ENCODE measurements at regions not wholly inside any gene's neighbourhood (a gene's known extent, or its start where the extent isn't known, plus 50 kb on each side); places are given as distances from the start of the nearest gene placed in this dataset.

DNA sequence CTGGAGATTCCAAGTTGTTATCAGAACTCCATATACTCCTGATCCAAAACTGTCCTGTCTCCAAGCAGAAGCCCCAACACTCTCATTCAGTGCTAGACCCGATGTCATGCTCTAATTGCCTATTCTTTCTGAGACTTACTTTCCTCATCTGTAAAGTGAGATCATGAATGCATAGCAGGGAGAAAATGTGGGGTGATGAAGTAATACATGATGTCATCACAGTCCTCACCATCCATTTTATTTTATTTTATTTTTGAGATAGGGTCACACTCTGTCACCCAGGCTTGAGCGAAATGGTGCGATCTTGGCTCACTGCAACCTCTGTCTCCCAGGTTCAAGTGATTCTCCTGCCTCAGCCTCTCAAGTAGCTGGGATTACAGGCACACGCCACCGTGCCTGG is 1554.0 kb upstream of the ADGRL3 start (continued):
- TF ChIP-seq, protein P1, sequence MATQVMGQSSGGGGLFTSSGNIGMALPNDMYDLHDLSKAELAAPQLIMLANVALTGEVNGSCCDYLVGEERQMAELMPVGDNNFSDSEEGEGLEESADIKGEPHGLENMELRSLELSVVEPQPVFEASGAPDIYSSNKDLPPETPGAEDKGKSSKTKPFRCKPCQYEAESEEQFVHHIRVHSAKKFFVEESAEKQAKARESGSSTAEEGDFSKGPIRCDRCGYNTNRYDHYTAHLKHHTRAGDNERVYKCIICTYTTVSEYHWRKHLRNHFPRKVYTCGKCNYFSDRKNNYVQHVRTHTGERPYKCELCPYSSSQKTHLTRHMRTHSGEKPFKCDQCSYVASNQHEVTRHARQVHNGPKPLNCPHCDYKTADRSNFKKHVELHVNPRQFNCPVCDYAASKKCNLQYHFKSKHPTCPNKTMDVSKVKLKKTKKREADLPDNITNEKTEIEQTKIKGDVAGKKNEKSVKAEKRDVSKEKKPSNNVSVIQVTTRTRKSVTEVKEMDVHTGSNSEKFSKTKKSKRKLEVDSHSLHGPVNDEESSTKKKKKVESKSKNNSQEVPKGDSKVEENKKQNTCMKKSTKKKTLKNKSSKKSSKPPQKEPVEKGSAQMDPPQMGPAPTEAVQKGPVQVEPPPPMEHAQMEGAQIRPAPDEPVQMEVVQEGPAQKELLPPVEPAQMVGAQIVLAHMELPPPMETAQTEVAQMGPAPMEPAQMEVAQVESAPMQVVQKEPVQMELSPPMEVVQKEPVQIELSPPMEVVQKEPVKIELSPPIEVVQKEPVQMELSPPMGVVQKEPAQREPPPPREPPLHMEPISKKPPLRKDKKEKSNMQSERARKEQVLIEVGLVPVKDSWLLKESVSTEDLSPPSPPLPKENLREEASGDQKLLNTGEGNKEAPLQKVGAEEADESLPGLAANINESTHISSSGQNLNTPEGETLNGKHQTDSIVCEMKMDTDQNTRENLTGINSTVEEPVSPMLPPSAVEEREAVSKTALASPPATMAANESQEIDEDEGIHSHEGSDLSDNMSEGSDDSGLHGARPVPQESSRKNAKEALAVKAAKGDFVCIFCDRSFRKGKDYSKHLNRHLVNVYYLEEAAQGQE (IDR thresholded peaks at IDR 0.05; ENCODE audit: unreplicated experiment) = no peak
- TF ChIP-seq EZH2 (IDR thresholded peaks at IDR 0.05; ENCODE audit: low read depth, unreplicated experiment) (no peak), ZNF114 (CRISPR knock-in tag; IDR thresholded peaks at IDR 0.05) (no peak), STAT1 (IDR thresholded peaks at IDR 0.05; ENCODE audit: unreplicated experiment) (no peak)
- TF ChIP-seq, protein P2, sequence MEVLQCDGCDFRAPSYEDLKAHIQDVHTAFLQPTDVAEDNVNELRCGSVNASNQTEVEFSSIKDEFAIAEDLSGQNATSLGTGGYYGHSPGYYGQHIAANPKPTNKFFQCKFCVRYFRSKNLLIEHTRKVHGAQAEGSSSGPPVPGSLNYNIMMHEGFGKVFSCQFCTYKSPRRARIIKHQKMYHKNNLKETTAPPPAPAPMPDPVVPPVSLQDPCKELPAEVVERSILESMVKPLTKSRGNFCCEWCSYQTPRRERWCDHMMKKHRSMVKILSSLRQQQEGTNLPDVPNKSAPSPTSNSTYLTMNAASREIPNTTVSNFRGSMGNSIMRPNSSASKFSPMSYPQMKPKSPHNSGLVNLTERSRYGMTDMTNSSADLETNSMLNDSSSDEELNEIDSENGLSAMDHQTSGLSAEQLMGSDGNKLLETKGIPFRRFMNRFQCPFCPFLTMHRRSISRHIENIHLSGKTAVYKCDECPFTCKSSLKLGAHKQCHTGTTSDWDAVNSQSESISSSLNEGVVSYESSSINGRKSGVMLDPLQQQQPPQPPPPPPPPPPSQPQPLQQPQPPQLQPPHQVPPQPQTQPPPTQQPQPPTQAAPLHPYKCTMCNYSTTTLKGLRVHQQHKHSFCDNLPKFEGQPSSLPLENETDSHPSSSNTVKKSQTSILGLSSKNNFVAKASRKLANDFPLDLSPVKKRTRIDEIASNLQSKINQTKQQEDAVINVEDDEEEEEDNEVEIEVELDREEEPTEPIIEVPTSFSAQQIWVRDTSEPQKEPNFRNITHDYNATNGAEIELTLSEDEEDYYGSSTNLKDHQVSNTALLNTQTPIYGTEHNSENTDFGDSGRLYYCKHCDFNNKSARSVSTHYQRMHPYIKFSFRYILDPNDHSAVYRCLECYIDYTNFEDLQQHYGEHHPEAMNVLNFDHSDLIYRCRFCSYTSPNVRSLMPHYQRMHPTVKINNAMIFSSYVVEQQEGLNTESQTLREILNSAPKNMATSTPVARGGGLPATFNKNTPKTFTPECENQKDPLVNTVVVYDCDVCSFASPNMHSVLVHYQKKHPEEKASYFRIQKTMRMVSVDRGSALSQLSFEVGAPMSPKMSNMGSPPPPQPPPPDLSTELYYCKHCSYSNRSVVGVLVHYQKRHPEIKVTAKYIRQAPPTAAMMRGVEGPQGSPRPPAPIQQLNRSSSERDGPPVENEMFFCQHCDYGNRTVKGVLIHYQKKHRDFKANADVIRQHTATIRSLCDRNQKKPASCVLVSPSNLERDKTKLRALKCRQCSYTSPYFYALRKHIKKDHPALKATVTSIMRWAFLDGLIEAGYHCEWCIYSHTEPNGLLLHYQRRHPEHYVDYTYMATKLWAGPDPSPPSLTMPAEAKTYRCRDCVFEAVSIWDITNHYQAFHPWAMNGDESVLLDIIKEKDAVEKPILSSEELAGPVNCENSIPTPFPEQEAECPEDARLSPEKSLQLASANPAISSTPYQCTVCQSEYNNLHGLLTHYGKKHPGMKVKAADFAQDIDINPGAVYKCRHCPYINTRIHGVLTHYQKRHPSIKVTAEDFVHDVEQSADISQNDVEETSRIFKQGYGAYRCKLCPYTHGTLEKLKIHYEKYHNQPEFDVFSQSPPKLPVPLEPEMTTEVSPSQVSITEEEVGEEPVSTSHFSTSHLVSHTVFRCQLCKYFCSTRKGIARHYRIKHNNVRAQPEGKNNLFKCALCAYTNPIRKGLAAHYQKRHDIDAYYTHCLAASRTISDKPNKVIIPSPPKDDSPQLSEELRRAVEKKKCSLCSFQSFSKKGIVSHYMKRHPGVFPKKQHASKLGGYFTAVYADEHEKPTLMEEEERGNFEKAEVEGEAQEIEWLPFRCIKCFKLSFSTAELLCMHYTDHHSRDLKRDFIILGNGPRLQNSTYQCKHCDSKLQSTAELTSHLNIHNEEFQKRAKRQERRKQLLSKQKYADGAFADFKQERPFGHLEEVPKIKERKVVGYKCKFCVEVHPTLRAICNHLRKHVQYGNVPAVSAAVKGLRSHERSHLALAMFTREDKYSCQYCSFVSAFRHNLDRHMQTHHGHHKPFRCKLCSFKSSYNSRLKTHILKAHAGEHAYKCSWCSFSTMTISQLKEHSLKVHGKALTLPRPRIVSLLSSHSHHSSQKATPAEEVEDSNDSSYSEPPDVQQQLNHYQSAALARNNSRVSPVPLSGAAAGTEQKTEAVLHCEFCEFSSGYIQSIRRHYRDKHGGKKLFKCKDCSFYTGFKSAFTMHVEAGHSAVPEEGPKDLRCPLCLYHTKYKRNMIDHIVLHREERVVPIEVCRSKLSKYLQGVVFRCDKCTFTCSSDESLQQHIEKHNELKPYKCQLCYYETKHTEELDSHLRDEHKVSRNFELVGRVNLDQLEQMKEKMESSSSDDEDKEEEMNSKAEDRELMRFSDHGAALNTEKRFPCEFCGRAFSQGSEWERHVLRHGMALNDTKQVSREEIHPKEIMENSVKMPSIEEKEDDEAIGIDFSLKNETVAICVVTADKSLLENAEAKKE (CRISPR knock-in tag; IDR thresholded peaks at IDR 0.05) = no peak

DNA sequence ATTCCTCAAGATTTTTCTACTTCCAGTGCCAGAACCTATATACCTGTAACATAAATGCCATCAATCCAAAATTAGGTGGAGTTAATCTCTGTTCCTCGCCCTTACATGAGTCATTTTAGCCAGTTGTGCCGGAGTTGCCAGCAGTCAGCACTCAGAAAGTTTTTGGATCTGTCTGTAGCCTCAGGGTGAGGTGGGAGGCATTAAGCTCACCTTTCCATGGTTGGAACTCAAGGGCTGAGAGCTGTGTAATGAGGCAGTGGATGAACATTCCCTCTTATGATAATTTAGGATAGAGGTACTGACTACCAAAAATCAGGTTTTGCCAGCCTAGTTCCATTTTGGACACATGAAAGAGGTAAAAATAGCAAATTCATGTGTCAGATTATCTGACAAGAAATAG is 1553.1 kb upstream of the ADGRL3 start:
- H3K36me3 ChIP-seq (ENCODE audit: insufficient read depth) = no peaks in the 10 kb centered on the region
- Mint-ChIP-seq H3K4me3 (no peak overlapping the region), H3K4me1 (no peaks in the 10 kb centered on the region), H3K27ac (no peak overlapping the region), H3K27me3 (ENCODE audit: insufficient read depth, low read depth, poor library complexity) (peaks cover 2% of the 10 kb centered on the region), H3K36me3 (ENCODE audit: low read depth) (0 out of 3 replicates have a peak, but pooled peaks cover under 1% of the 10 kb centered on the region), H3K9me3 (peaks cover 4% of the 10 kb centered on the region; the same call in 2 of the 3 replicates)
- ATAC-seq (no peak), DNase-seq (ENCODE audit: low spot score) (no peak)
- peaks cover 9% of the 10 kb centered on the region; the same call in 1 of the 2 replicates for H3K9me2 ChIP-seq (ENCODE audit: insufficient read depth)
- H3K4me2 ChIP-seq = no peak overlapping the region
- H3F3A ChIP-seq (replicated peaks; ENCODE audit: low read depth) = no peaks in the 10 kb centered on the region
- no peaks in the 10 kb centered on the region for H4K20me1 ChIP-seq (replicated peaks; ENCODE audit: insufficient read depth)
- H3K27me3 ChIP-seq (ENCODE audit: insufficient read depth) = no peaks in the 10 kb centered on the region
- no peak overlapping the region for H3K4me3 ChIP-seq
- H3K4me1 ChIP-seq (ENCODE audit: insufficient read depth) = 0 out of 2 replicates have a peak, but pooled peaks cover 3% of the 10 kb centered on the region
- H3K27ac ChIP-seq (ENCODE audit: low read depth) = no peak overlapping the region
- H3K79me2 ChIP-seq (replicated peaks; ENCODE audit: insufficient read depth) = no peaks in the 10 kb centered on the region
- H2AFZ ChIP-seq = no peak overlapping the region
- TF ChIP-seq JUNB (IDR thresholded peaks at IDR 0.05; ENCODE audit: unreplicated experiment) (no peak), NANOG (IDR thresholded peaks at IDR 0.05; ENCODE audit: borderline replicate concordance) (no peak), ZNF114 (CRISPR knock-in tag; IDR thresholded peaks at IDR 0.05) (no peak), POLR2AphosphoS5 (IDR thresholded peaks at IDR 0.05; ENCODE audit: low read depth) (no peak), EZH2phosphoT487 (IDR thresholded peaks at IDR 0.05; ENCODE audit: unreplicated experiment) (no peak), ZNF331 (CRISPR knock-in tag; IDR thresholded peaks at IDR 0.05; ENCODE audit: low read depth) (no peak), EZH2 (IDR thresholded peaks at IDR 0.05; ENCODE audit: low read depth, unreplicated experiment) (no peak), CREB1 (CRISPR knock-in tag; IDR thresholded peaks at IDR 0.05; ENCODE audit: low read depth) (no peak)
- TF ChIP-seq, protein P3, sequence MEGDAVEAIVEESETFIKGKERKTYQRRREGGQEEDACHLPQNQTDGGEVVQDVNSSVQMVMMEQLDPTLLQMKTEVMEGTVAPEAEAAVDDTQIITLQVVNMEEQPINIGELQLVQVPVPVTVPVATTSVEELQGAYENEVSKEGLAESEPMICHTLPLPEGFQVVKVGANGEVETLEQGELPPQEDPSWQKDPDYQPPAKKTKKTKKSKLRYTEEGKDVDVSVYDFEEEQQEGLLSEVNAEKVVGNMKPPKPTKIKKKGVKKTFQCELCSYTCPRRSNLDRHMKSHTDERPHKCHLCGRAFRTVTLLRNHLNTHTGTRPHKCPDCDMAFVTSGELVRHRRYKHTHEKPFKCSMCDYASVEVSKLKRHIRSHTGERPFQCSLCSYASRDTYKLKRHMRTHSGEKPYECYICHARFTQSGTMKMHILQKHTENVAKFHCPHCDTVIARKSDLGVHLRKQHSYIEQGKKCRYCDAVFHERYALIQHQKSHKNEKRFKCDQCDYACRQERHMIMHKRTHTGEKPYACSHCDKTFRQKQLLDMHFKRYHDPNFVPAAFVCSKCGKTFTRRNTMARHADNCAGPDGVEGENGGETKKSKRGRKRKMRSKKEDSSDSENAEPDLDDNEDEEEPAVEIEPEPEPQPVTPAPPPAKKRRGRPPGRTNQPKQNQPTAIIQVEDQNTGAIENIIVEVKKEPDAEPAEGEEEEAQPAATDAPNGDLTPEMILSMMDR (conservative IDR thresholded peaks at IDR 0.05; ENCODE audit: low read depth in 2 of 2) = no peak
- TF ChIP-seq, protein P4, sequence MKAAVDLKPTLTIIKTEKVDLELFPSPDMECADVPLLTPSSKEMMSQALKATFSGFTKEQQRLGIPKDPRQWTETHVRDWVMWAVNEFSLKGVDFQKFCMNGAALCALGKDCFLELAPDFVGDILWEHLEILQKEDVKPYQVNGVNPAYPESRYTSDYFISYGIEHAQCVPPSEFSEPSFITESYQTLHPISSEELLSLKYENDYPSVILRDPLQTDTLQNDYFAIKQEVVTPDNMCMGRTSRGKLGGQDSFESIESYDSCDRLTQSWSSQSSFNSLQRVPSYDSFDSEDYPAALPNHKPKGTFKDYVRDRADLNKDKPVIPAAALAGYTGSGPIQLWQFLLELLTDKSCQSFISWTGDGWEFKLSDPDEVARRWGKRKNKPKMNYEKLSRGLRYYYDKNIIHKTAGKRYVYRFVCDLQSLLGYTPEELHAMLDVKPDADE (IDR thresholded peaks at IDR 0.05) = no peak
